ENCODE measurements at regions not wholly inside any gene's neighbourhood (a gene's known extent, or its start where the extent isn't known, plus 50 kb on each side); places are given as distances from the start of the nearest gene placed in this dataset.

DNA sequence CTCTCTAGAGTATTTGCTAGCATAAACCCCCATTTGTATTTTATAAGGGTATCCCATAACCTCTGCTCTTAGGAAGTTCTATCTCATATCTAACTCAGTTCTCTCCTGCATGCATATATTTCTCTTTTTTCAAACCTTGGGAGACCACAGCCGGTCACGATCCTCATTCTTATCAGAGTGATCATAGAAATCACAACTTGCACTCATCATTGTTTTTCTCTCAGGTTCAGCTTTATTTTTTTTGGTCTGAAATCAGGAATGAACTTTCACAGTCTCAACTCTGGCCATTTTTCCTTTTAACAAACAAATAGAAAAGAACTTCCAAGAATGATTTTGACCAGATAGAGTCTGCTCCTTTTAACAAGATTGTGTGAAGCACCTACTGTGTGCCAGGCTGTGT, 98.6 kb upstream of the BLID start:
- intact Hi-C loops (cut with DNase I), result loop anchor here (10.0 kb wide), 1 partner anchor 80 kb away; no protein-coding TSS in a partner anchor
- peaks cover 20% of the 10 kb centered on the region for H3K4me1 ChIP-seq
- H3K9me3 ChIP-seq, result no peaks in the 10 kb centered on the region
- H3K27me3 ChIP-seq, result no peaks in the 10 kb centered on the region
- peak overlapping the region; percentile 2 for H3K27ac ChIP-seq
- H3K4me3 ChIP-seq, result no peak overlapping the region
- no peak for DNase-seq (ENCODE audit: extremely low spot score in 2 of 2)
- TF ChIP-seq, protein P1, sequence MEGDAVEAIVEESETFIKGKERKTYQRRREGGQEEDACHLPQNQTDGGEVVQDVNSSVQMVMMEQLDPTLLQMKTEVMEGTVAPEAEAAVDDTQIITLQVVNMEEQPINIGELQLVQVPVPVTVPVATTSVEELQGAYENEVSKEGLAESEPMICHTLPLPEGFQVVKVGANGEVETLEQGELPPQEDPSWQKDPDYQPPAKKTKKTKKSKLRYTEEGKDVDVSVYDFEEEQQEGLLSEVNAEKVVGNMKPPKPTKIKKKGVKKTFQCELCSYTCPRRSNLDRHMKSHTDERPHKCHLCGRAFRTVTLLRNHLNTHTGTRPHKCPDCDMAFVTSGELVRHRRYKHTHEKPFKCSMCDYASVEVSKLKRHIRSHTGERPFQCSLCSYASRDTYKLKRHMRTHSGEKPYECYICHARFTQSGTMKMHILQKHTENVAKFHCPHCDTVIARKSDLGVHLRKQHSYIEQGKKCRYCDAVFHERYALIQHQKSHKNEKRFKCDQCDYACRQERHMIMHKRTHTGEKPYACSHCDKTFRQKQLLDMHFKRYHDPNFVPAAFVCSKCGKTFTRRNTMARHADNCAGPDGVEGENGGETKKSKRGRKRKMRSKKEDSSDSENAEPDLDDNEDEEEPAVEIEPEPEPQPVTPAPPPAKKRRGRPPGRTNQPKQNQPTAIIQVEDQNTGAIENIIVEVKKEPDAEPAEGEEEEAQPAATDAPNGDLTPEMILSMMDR (IDR thresholded peaks at IDR 0.05), result no peak
- TF ChIP-seq POLR2A (IDR thresholded peaks at IDR 0.05) (no peak), POLR2AphosphoS5 (IDR thresholded peaks at IDR 0.05; ENCODE audit: insufficient read depth in 1 of 2, low read depth in 1 of 2) (no peak)
- H3K36me3 ChIP-seq, result no peaks in the 10 kb centered on the region

DNA sequence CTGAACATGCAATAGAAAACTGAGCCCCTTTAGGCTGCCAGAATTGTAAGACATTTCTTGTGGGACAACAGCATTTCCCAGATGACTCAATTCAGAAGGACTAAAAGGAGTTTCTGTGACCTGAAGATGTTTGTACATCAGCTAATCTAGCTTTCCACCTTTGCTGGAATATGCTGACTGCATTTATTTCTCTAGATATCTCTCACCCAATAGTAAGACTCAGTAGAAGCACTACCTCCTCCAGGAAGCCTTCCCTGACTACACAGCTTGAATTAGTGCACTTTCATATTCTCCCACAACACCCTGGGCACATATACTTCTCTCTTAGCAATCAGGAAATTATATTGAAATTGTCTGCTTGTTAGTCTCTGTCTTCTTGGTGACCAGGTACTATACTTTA, 98.1 kb upstream of the BLID start:
- Histone ChIP-seq H3K27me3 (no peaks in the 10 kb centered on the region), H3K4me1 (peaks cover 24% of the 10 kb centered on the region), H3K4me3 (no peak overlapping the region), H3K9me3 (no peaks in the 10 kb centered on the region), H3K27ac (no peak overlapping the region), H3K36me3 (no peaks in the 10 kb centered on the region)
- intact Hi-C loops (cut with DNase I), result loop anchor here (10.0 kb wide), 1 partner anchor 81 kb away; no protein-coding TSS in a partner anchor
- no peak for DNase-seq (ENCODE audit: extremely low spot score in 2 of 2)
- TF ChIP-seq, protein P1 (IDR thresholded peaks at IDR 0.05), result no peak
- TF ChIP-seq POLR2AphosphoS5 (IDR thresholded peaks at IDR 0.05; ENCODE audit: insufficient read depth in 1 of 2, low read depth in 1 of 2) (no peak), POLR2A (IDR thresholded peaks at IDR 0.05) (no peak)

DNA sequence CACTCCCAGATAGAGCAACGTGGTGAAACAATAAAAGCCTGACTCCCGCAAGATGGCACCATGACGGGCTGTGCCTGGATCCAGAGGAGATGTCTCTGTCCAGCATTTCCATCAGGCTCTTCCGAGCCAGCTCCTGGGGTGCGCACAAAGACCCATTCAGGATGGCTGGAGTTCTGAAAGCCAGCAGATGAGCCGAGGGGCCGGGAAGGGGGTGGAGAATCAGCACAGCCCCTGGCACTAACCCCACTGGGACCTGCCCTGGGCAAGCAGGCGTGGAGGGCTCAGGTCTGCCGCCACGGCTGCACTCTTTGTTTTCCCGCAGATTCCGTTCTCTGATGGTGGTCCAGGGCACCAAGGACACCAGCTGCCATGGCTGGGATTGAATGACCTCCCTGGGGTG, 97.2 kb upstream of the BLID start:
- TF ChIP-seq, protein P1 (IDR thresholded peaks at IDR 0.05), result no peak
- TF ChIP-seq POLR2AphosphoS5 (IDR thresholded peaks at IDR 0.05; ENCODE audit: insufficient read depth in 1 of 2, low read depth in 1 of 2), result no peak
- no peak for TF ChIP-seq POLR2A (IDR thresholded peaks at IDR 0.05)
- intact Hi-C loops (cut with DNase I), result loop anchor here (10.0 kb wide), 1 partner anchor 82 kb away; no protein-coding TSS in a partner anchor
- peaks cover 31% of the 10 kb centered on the region for H3K4me1 ChIP-seq
- no peaks in the 10 kb centered on the region for H3K36me3 ChIP-seq
- no peak for DNase-seq (ENCODE audit: extremely low spot score in 2 of 2)
- no peaks in the 10 kb centered on the region for H3K9me3 ChIP-seq
- H3K4me3 ChIP-seq, result no peak overlapping the region
- H3K27ac ChIP-seq, result peak overlapping the region; percentile 18
- no peaks in the 10 kb centered on the region for H3K27me3 ChIP-seq

- intact Hi-C loops (cut with DNase I), result loop anchor here (10.0 kb wide), 1 partner anchor 84 kb away; no protein-coding TSS in a partner anchor
- peaks cover 43% of the 10 kb centered on the region for H3K4me1 ChIP-seq
Measured at GRCh38 chr11:122210367-122210997, 94.5 kb upstream of the BLID start.

More at GRCh38 chr11:122210367-122210997, 94.5 kb upstream of the BLID start:
- Histone ChIP-seq H3K4me3 (no peak overlapping the region), H3K27me3 (no peaks in the 10 kb centered on the region), H3K9me3 (no peaks in the 10 kb centered on the region), H3K27ac (peak overlapping the region; percentile 70), H3K36me3 (no peaks in the 10 kb centered on the region)
- TF ChIP-seq, protein P1 (IDR thresholded peaks at IDR 0.05), result no peak
- peak in 1 of 2 donors; percentile 13 for TF ChIP-seq POLR2A (IDR thresholded peaks at IDR 0.05)
- no peak for TF ChIP-seq POLR2AphosphoS5 (IDR thresholded peaks at IDR 0.05; ENCODE audit: insufficient read depth in 1 of 2, low read depth in 1 of 2)
- DNase-seq (ENCODE audit: extremely low spot score in 2 of 2), result no peak

Measured in vagina (tissue), 2 donors.